ENCODE measurements at regions not wholly inside any gene's neighbourhood (a gene's known extent, or its start where the extent isn't known, plus 50 kb on each side); places are given as distances from the start of the nearest gene placed in this dataset.
"Not testable (repeated sequence)": the region's sequence is repeated elsewhere in the genome, so short reads cannot be mapped to it uniquely, and the experiment has no call there.

- DNase-seq = no peak
Measured at GRCh38 chr11:16584569-16584968, 153.9 kb upstream of the C11orf58 start.

GRCh38 chr11:16581078-16581477, 157.4 kb upstream of the C11orf58 start:
- H3K36me3 ChIP-seq (replicated peaks in 1 of 2; ENCODE audit: control extremely low read depth in 1 of 2, control insufficient read depth in 1 of 2, extremely low read depth in 1 of 2, insufficient read depth in 2 of 2, low read length in 1 of 2); H3K9me3 Mint-ChIP-seq (ENCODE audit: insufficient read depth); H4K20me1 ChIP-seq (ENCODE audit: control insufficient read depth, insufficient read depth, low read length, poor library complexity, severe bottlenecking); H3K9ac ChIP-seq (ENCODE audit: low read length); CTCF ChIA-PET; H3K27ac Mint-ChIP-seq; H2AFZ ChIP-seq (ENCODE audit: insufficient read depth, low read depth, low read length, poor library complexity, severe bottlenecking); ATAC-seq (ENCODE audit: low read depth); intact Hi-C loops (cut with micrococcal nuclease); H3K4me3 ChIP-seq (ENCODE audit: control extremely low read depth in 1 of 5, extremely low read depth in 1 of 5, insufficient read depth in 1 of 5, low read depth in 2 of 5, low read length in 4 of 5); H3K4me3 Mint-ChIP-seq; H3K4me1 Mint-ChIP-seq; H3K79me2 ChIP-seq (ENCODE audit: control insufficient read depth, insufficient read depth, low read length); H3K4me2 ChIP-seq (replicated peaks; ENCODE audit: low read depth, low read length, poor library complexity, severe bottlenecking); DNase-seq; POLR2A ChIA-PET; H3K9me3 ChIP-seq (ENCODE audit: control extremely low read depth in 1 of 3, control insufficient read depth in 2 of 3, insufficient read depth in 1 of 3, low read length in 2 of 3); H3K27me3 ChIP-seq (replicated peaks in 1 of 4; ENCODE audit: control extremely low read depth in 1 of 4, control insufficient read depth in 3 of 4, insufficient read depth in 4 of 4, low read length in 3 of 4); H3K27ac ChIP-seq (ENCODE audit: low read length in 2 of 2); H3K27me3 Mint-ChIP-seq; H3K4me1 ChIP-seq (ENCODE audit: control insufficient read depth in 2 of 2, insufficient read depth in 2 of 2, low read length in 2 of 2): not testable (repeated sequence)
- no CpG with 5 or more reads among the region's 1 CpG for WGBS (ENCODE audit: insufficient coverage)

More at GRCh38 chr11:16584569-16584968, 153.9 kb upstream of the C11orf58 start:
- no peaks in the 10 kb centered on the region for H3K79me2 ChIP-seq (ENCODE audit: control insufficient read depth, insufficient read depth, low read length)
- H3K9me3 ChIP-seq (ENCODE audit: control extremely low read depth in 1 of 3, control insufficient read depth in 2 of 3, insufficient read depth in 1 of 3, low read length in 2 of 3) = no peaks in the 10 kb centered on the region
- TF ChIP-seq CTCF (IDR thresholded peaks at IDR 0.05) = no peak
- no peak for TF ChIP-seq EZH2 (IDR thresholded peaks at IDR 0.05; ENCODE audit: borderline replicate concordance, insufficient read depth, low read depth, low read length, poor library complexity, severe bottlenecking)
- ChIA-PET POLR2A (no interaction called here), CTCF (interaction anchor here (1.1 kb wide), 1 partner anchor 9 kb away, joined by 3 read pairs; no protein-coding TSS in a partner anchor)
- H3K27ac ChIP-seq (ENCODE audit: low read length in 2 of 2) = no peak overlapping the region
- Mint-ChIP-seq H3K4me1 (no peaks in the 10 kb centered on the region), H3K27ac (no peak overlapping the region), H3K27me3 (peaks cover 4% of the 10 kb centered on the region), H3K9me3 (ENCODE audit: insufficient read depth) (peaks cover 3% of the 10 kb centered on the region), H3K4me3 (no peak overlapping the region)
- no peak overlapping the region for H2AFZ ChIP-seq (ENCODE audit: insufficient read depth, low read depth, low read length, poor library complexity, severe bottlenecking)
- no peak overlapping the region for H3K4me2 ChIP-seq (replicated peaks; ENCODE audit: low read depth, low read length, poor library complexity, severe bottlenecking)
- ATAC-seq (ENCODE audit: low read depth) = no peak
- no peaks in the 10 kb centered on the region for H3K27me3 ChIP-seq (replicated peaks in 1 of 4; ENCODE audit: control extremely low read depth in 1 of 4, control insufficient read depth in 3 of 4, insufficient read depth in 4 of 4, low read length in 3 of 4)
- no peak overlapping the region for H3K9ac ChIP-seq (ENCODE audit: low read length)
- no peaks in the 10 kb centered on the region for H3K4me1 ChIP-seq (ENCODE audit: control insufficient read depth in 2 of 2, insufficient read depth in 2 of 2, low read length in 2 of 2)
- H4K20me1 ChIP-seq (ENCODE audit: control insufficient read depth, insufficient read depth, low read length, poor library complexity, severe bottlenecking) = no peaks in the 10 kb centered on the region
- H3K4me3 ChIP-seq (ENCODE audit: control extremely low read depth in 1 of 5, extremely low read depth in 1 of 5, insufficient read depth in 1 of 5, low read depth in 2 of 5, low read length in 4 of 5) = no peak overlapping the region
- intact Hi-C loops (cut with micrococcal nuclease) = no loop called here
- H3K36me3 ChIP-seq (replicated peaks in 1 of 2; ENCODE audit: control extremely low read depth in 1 of 2, control insufficient read depth in 1 of 2, extremely low read depth in 1 of 2, insufficient read depth in 2 of 2, low read length in 1 of 2) = no peaks in the 10 kb centered on the region
- 80% methylated on average over 2 of the region's 2 CpGs for WGBS (ENCODE audit: insufficient coverage)
